ENCODE measurements at regions not wholly inside any gene's neighbourhood (a gene's known extent, or its start where the extent isn't known, plus 50 kb on each side); places are given as distances from the start of the nearest gene placed in this dataset.

DNA sequence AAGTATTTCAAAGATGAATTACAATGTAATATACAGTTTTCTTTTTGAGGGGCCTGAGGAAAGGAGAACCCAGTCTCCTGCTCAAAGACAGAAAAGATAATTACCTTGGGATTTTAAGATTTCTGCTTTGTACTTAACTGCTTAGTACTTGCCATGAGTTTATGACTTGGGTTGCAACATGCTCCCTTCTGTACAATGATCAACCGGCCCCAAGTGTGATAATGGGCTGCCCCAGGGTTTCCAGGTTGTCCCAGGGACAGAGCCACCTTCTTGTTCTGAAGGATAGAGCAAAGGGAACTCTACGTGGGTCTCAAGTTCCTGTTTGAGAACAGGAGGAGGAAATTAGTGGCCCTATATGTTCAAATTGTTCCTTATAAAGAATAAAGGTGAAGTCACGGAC is 104.8 kb downstream of the ABHD5 start:
- TF ChIP-seq POLR2A (IDR thresholded peaks at IDR 0.05) (no peak), POLR2AphosphoS5 (IDR thresholded peaks at IDR 0.05) (no peak), EP300 (IDR thresholded peaks at IDR 0.05) (no peak)
- TF ChIP-seq, protein P1, sequence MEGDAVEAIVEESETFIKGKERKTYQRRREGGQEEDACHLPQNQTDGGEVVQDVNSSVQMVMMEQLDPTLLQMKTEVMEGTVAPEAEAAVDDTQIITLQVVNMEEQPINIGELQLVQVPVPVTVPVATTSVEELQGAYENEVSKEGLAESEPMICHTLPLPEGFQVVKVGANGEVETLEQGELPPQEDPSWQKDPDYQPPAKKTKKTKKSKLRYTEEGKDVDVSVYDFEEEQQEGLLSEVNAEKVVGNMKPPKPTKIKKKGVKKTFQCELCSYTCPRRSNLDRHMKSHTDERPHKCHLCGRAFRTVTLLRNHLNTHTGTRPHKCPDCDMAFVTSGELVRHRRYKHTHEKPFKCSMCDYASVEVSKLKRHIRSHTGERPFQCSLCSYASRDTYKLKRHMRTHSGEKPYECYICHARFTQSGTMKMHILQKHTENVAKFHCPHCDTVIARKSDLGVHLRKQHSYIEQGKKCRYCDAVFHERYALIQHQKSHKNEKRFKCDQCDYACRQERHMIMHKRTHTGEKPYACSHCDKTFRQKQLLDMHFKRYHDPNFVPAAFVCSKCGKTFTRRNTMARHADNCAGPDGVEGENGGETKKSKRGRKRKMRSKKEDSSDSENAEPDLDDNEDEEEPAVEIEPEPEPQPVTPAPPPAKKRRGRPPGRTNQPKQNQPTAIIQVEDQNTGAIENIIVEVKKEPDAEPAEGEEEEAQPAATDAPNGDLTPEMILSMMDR (IDR thresholded peaks at IDR 0.05): no peak
- H3K36me3 ChIP-seq: no peaks in the 10 kb centered on the region
- DNase-seq: no peak
- no peak overlapping the region for H3K27ac ChIP-seq
- intact Hi-C loops (cut with DNase I; ENCODE audit: low total_unique reads): no loop called here
- H3K27me3 ChIP-seq: no peaks in the 10 kb centered on the region
- 69 to 79% (median 75%) methylated on average over 3 of the region's 3 CpGs for WGBS, 5 donors
- no peak overlapping the region for H3K4me3 ChIP-seq
- H3K9me3 ChIP-seq: peaks cover 0 to under 1% (median 0%) of the 10 kb centered on the region in 4 donors
- H3K4me1 ChIP-seq: no peaks in the 10 kb centered on the region

DNA sequence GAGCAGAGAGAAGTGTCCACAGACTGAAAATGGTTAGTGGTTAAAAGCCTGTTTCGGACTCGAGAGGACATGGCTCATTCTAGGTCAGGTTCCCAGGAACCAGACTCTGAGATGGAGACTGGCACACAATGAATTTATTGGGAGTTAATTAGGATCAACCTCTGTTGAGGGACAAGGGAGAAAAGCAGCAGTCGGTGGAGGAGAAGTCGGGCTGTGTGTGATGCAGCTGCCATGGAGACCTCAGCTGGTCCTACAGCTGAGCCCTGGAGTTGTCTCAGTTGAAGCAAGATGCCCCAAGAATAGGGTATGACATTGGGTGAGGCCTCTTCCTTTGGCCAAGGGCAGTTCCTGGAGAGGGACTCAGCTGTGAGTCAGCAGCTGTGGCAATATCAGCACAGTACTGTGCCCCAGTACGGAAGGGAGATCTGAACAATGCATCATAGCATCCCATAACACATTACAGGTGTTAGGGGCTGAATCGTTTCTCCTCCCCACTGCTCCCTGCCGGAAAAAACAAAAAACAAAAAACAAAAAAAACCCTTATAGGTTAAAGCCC is 105.4 kb downstream of the ABHD5 start:
- no peak for TF ChIP-seq POLR2AphosphoS5 (IDR thresholded peaks at IDR 0.05)
- no peak for TF ChIP-seq POLR2A (IDR thresholded peaks at IDR 0.05)
- no peak for TF ChIP-seq EP300 (IDR thresholded peaks at IDR 0.05)
- TF ChIP-seq, protein P1 (IDR thresholded peaks at IDR 0.05): no peak
- Histone ChIP-seq H3K36me3 (no peaks in the 10 kb centered on the region), H3K27me3 (no peaks in the 10 kb centered on the region), H3K4me1 (no peaks in the 10 kb centered on the region), H3K4me3 (no peak overlapping the region), H3K27ac (no peak overlapping the region), H3K9me3 (peaks cover 0 to 5% (median 0%) of the 10 kb centered on the region in 4 donors)
- intact Hi-C loops (cut with DNase I; ENCODE audit: low total_unique reads): no loop called here
- no peak for DNase-seq
- WGBS, 5 donors: 77 to 90% (median 87%) methylated on average over 7 of the region's 7 CpGs

DNA sequence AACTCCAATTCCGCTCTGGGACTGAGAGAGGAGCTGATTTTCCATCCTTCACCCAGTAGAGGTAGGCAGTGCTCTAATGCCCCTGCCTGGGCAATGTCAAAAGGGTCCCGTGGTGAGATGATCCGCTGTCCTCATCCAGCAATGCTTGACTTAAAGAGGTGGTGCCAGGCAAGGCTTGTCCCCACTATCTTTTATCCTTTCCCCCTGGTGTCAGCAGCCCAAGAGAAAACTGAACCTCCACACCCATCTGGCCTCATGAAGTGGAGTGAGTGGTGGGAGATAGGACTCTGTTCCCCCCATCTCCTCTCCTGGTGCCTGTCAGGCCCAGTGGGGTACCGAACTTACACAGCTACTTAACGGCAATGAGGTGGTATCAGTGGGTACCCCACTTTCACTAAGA is 107.1 kb downstream of the ABHD5 start:
- WGBS, 5 donors: 81 to 88% (median 84%) methylated on average over 5 of the region's 5 CpGs
- H3K27ac ChIP-seq: no peak overlapping the region
- no peaks in the 10 kb centered on the region for H3K4me1 ChIP-seq
- no peaks in the 10 kb centered on the region for H3K36me3 ChIP-seq
- H3K27me3 ChIP-seq: no peaks in the 10 kb centered on the region
- intact Hi-C loops (cut with DNase I; ENCODE audit: low total_unique reads): no loop called here
- no peak overlapping the region for H3K4me3 ChIP-seq
- peaks cover 0 to 5% (median 2%) of the 10 kb centered on the region in 4 donors for H3K9me3 ChIP-seq
- TF ChIP-seq POLR2AphosphoS5 (IDR thresholded peaks at IDR 0.05) (no peak), EP300 (IDR thresholded peaks at IDR 0.05) (no peak), POLR2A (IDR thresholded peaks at IDR 0.05) (no peak)
- TF ChIP-seq, protein P1 (IDR thresholded peaks at IDR 0.05): no peak
- DNase-seq: no peak

DNA sequence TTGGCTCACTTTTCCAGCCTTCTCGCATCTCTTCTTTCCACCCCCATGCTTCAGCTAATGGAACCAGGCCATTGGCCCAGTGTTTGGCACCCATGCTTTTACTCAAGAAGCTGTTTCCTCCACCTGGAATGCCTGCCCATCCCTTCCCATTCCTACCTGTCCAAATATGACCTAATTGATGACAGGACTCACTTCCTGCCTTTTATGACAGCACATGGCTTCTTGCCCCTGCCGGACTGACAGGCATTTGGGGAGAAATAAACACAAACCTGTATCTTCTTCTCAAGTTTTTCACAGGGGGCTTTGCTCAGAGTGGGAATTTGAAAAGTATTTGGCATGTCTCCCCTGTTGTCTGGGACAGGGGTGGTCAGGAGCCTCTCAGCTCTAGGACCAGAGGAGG is 120.1 kb downstream of the ABHD5 start:
- no peaks in the 10 kb centered on the region for H3K27me3 ChIP-seq
- H3K9me3 ChIP-seq: no peaks in the 10 kb centered on the region
- intact Hi-C loops (cut with DNase I; ENCODE audit: low total_unique reads): no loop called here
- H3K4me1 ChIP-seq: no peaks in the 10 kb centered on the region
- no peaks in the 10 kb centered on the region for H3K36me3 ChIP-seq
- H3K4me3 ChIP-seq: no peak overlapping the region
- H3K27ac ChIP-seq: no peak overlapping the region
- WGBS, 5 donors: 70 to 91% (median 83%) methylated on average over 2 of the region's 2 CpGs
- TF ChIP-seq EP300 (IDR thresholded peaks at IDR 0.05) (no peak), POLR2A (IDR thresholded peaks at IDR 0.05) (no peak), POLR2AphosphoS5 (IDR thresholded peaks at IDR 0.05) (no peak)
- TF ChIP-seq, protein P1 (IDR thresholded peaks at IDR 0.05): no peak
- DNase-seq: no peak

Measured in stomach (tissue), 8 donors.